GM21423 (cell line): ENCODE measurements at regions not wholly inside any gene's neighbourhood (a gene's known extent, or its start where the extent isn't known, plus 50 kb on each side); places are given as distances from the start of the nearest gene placed in this dataset.

Source experiments
- ATAC-seq: cut with Tn5 transposase; IDR thresholded peaks from one replicate; pipeline ENCODE4 v1.9.1; 2021; ENCODE audit warnings: mild to moderate bottlenecking, moderate library complexity; ENCODE audit not compliant: unreplicated experiment

- no peak for ATAC-seq
Observed at GRCh38 chr5:171509467-171509866, 90.0 kb downstream of the FGF18 start.

DNA sequence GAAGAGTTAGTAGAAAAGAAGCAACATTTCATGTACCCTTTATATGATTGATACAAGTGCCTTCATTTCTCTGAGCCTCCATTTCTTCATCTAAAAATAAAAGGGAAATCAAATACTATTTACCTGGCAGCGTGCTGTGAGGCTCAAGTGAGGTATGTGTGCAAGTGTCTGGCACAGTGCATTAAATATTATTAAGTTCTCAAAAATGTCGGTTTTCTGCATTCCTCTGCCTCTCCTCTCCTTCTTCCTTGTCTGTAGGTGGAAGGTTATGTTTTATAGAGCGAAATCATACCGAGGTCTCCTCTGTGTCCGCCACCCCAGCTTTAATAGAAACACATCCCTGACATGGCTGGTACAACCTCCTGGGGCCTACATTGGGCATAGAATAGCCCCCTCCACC lies 93.0 kb downstream of the FGF18 start:
- ATAC-seq, result no peak

DNA sequence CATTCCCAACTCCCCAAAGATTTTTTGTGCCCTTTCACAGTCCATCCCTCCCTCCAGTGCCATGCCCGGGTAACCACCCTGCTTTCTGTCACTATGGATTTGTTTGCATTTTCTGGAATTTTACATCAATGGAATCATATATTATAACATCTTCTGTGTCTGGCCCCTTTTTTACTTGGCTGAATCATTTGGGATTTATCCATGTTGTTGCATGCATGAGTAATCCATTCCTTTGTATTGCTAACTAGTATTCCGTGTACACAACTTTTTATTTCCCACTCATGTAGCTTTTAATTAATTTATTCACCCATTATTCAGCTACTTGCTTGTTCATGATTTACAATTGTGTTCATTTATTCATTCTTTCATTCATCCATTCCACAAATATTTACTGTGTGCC lies 94.1 kb downstream of the FGF18 start:
- no peak for ATAC-seq

GRCh38 chr5:171518916-171519315 lies 99.5 kb downstream of the FGF18 start:
- ATAC-seq, result no peak

GRCh38 chr5:171520300-171521174 lies 101.1 kb downstream of the FGF18 start:
- ATAC-seq, result no peak

DNA sequence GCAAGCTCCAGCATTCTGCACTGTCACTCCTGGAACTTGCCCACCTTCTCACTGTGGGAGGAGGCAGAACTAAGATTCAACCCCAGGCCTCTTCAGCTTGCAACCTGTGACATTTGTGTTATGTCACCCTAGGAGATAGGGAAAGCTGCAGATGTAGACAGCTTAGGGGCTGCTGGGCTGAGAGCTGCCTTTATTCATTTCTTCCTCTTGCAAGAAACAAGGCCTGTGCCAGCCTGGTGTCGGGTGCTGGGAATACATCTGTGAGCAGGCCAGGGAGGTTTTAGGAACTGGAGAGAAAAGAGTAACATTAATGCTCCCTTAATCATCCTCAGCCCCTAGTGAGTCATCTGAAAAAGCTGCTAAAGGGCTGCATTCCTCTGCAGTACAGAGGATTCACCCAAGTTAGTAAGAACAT lies 101.8 kb downstream of the FGF18 start:
- ATAC-seq, result no peak

DNA sequence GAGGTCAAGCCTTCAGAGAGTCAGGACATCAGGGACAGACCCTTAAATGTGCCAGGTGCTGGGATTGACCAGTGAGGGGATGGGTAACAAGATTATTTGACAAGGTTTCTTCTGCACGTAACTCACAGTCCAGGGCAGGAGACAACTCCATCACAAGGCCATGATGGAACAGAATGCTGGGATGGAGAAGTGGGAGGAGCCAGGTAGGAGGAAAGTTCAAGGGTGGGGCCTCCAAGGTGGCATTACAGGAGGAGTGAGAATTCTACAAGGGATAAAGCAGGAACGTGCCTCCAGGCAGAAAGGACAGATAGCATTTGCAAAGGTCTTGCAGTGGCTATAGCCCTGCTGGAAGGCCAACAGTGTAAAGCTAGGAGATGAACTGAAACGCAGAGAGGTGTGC lies 102.2 kb downstream of the FGF18 start:
- ATAC-seq, result no peak

- no peak for ATAC-seq
Observed at GRCh38 chr5:171523781-171524180, 104.3 kb downstream of the FGF18 start.

DNA sequence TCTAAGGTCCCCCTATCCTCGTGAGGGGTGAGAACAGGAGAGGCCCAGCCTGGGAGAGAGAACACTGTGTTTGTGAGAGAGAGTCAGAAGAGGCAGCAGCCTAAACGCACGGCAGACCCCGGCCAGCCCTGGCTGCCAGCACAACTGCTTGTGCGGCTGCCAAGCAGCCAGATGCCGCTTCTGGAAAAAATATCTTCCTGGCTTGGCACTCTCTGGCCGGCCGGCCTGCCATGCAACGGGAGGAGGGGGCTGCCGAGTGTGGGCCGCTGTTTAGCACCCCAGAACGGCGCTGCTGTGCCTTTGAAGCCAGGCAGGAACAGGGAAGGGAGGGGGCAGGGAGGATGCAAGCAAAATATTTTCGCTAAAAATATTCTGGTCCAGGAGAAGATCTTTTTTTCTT lies 105.0 kb downstream of the FGF18 start:
- ATAC-seq, result no peak

DNA sequence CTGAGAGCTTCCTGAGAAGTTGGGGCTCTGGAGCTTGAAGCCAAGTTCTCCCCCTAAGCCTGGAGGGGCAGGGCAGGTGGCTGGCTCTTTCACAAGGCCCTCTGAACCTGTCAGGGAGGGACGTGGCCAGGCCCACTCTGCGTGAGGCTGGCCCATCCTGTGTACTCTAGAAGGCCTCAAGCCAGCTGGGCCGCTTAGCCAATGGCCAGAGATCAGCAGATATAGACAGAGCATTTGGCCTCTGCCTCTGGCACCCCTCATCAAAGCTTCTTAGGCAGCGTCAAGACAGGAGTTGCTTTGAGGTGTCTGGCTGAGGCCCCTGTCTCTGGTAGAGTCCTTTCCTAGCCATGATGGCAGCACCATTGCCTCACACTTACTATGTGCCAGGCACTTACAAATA lies 105.6 kb downstream of the FGF18 start:
- no peak for ATAC-seq

DNA sequence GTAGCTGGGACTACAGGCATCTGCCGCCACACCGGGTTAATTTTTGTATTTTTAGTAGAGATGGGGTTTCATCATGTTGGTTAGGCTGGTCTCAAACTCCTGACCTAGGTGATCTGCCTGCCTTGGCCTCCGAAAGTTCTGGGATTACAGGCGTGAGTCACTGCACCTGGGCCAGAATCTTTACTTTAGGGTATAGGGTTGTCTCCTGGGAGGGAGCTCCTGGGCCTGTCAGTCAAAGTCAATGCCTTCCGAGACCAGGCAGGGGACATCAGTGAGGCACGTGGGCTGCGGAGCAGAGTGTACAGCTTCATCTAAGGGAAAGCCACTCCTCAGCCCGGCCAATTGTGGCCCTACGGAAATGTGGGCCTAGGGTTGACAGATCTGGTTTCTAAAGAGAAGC lies 108.6 kb downstream of the FGF18 start:
- no peak for ATAC-seq

- no peak for ATAC-seq
Observed at GRCh38 chr5:171528865-171529614, 109.6 kb downstream of the FGF18 start.

- no peak for ATAC-seq
Observed at GRCh38 chr5:171531638-171532037, 112.2 kb downstream of the FGF18 start.

DNA sequence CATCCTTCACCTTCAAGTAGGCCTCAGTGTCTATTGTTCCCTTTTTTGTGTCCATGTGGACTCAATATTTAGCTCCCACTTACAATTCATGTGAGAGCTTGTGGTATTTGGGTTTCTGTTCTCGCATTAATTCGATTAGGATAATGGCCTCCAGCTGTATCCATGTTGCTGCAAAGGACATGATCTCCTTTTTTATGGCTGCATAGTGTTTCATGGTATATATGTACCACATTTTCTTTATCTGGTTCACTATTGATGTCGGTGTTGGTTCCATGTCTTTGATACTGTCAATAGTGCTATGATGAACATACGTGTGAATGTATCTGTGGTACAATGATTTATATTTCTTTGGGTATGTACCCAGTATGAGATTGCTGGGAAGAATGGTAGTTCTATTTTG lies 113.7 kb downstream of the FGF18 start:
- ATAC-seq, result no peak

GRCh38 chr5:171534043-171534895 lies 114.8 kb downstream of the FGF18 start:
- ATAC-seq, result no peak

DNA sequence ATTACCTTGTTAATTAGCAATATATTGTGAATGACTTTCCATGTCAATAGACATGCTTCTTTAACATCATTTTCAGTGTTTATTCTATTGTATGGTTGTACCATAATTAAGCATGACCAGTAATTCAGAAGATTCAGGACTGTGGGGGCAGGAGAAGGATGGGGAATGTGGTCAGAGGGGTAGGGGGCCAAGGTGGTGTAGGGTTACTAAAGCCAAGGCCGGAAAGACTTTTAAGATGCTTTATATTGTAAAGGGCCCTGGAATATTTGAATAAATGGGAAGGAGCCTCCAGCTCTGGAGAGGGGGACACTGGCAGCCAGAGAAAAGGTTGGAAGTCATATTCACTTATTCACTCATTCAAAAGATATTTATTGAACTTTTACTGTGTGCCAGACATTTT lies 115.7 kb downstream of the FGF18 start:
- no peak for ATAC-seq

- no peak for ATAC-seq
Observed at GRCh38 chr5:171537070-171537849, 117.8 kb downstream of the FGF18 start.

GRCh38 chr5:171537923-171538537 lies 118.6 kb downstream of the FGF18 start:
- ATAC-seq, result no peak

- ATAC-seq, result no peak
Observed at GRCh38 chr5:171538681-171539080, 119.2 kb downstream of the FGF18 start.

DNA sequence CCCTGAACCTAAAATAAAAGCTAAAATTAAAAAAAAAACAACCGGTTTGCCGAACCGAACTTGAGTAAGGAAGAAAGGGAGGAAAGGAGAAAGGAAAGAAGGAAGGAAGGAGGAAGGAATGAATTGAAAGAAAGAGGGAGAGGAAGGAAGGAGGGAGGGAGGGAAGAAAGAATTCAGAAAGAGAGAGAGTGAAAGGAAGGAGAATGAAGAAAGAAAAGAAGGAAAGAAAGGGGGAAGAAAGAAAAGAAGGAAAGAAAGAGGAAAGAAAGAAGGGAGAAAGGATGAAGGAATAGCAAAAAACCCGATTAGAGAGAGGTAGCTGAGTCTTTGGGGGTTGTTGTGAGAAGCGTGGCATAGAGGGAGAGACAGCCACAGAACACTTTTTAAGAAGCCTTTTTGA lies 121.4 kb downstream of the FGF18 start:
- ATAC-seq, result no peak
